Prostate gland (tissue), 2 donors: ENCODE measurements at regions not wholly inside any gene's neighbourhood (a gene's known extent, or its start where the extent isn't known, plus 50 kb on each side); places are given as distances from the start of the nearest gene placed in this dataset.

ENCODE experiments used
- DNase-seq: peaks from one replicate; pipeline ENCODE4 v3.0.0-alpha.2; 2019; ENCODE audit warnings: low spot score
- H3K27ac ChIP-seq, 2 donors: fragments of 200-600 bp; sonication (generic); 2 replicates each; pipeline ENCODE4 v1.5.1; 2017 to 2019
- H3K27me3 ChIP-seq: fragments of 200-600 bp; sonication (generic); replicated peaks from 2 replicates; pipeline ENCODE4 v1.5.1; 2019; ENCODE audit not compliant: insufficient read depth
- H3K36me3 ChIP-seq, 2 donors: fragments of 200-600 bp; sonication (generic); 1 replicate in 1 of 2; 2 replicates in 1 of 2; pipeline versions ENCODE4 v1.5.1 to v1.8.1; 2017 to 2019
- H3K4me1 ChIP-seq: fragments of 200-600 bp; sonication (generic); replicated peaks from 2 replicates; pipeline ENCODE4 v1.5.1; 2019
- H3K4me3 ChIP-seq, 2 donors: fragments of 200-600 bp; sonication (generic); 2 replicates each; pipeline ENCODE4 v1.5.1; 2017 to 2019
- H3K9me3 ChIP-seq: fragments of 200-600 bp; sonication (generic); 2 replicates; pipeline ENCODE4 v1.5.1; 2017
- CTCF ChIP-seq, 4 experiments: fragments of 200-600 bp in 2 of 4; fragments of 450-650 bp in 2 of 4; sonication (generic) in 2 of 4; IDR thresholded peaks; 1 replicate in 3 of 4; 2 replicates in 1 of 4; pipeline ENCODE4 v1.5.1; 2016 to 2019; ENCODE audit warnings: antibody characterized with exemption in 4 of 4, mild to moderate bottlenecking in 2 of 4, moderate library complexity in 2 of 4
- POLR2A ChIP-seq: fragments of 450-650 bp; IDR thresholded peaks from one replicate; pipeline ENCODE4 v1.6.1; 2016; ENCODE audit warnings: antibody characterized with exemption, mild to moderate bottlenecking
- POLR2AphosphoS5 ChIP-seq: sonication (generic); formaldehyde crosslinking; IDR thresholded peaks from one replicate; pipeline ENCODE4 v1.6.1; 2017; ENCODE audit warnings: antibody characterized with exemption
- WGBS: methylation state at CpG from one replicate; pipeline ENCODE4 v1.1.5; 2018; 5-methylcytosine and 5-hydroxymethylcytosine counted together
- intact Hi-C: fragments of 100-400 bp; cut with DNase I; formaldehyde crosslinking; loops from one replicate; pipeline ENCODE4 v1.14.2; 2022

GRCh38 chr4:187780070-187780469 lies 215.5 kb upstream of the ZFP42 start:
- TF ChIP-seq POLR2A: no peak
- no peak for TF ChIP-seq POLR2AphosphoS5
- TF ChIP-seq CTCF (IDR thresholded peaks at IDR 0.05): no peak
- no peak for DNase-seq
- Histone ChIP-seq H3K9me3 (no peaks in the 10 kb centered on the region), H3K4me3 (no peak overlapping the region), H3K4me1 (no peaks in the 10 kb centered on the region), H3K36me3 (no peaks in the 10 kb centered on the region), H3K27ac (no peak overlapping the region), H3K27me3 (no peaks in the 10 kb centered on the region)
- 40% methylated on average over 2 of the region's 2 CpGs for WGBS
- intact Hi-C loops: no loop called here

GRCh38 chr4:187782286-187782824 lies 213.2 kb upstream of the ZFP42 start:
- WGBS: 31% methylated on average over 4 of the region's 4 CpGs
- DNase-seq: no peak
- no peaks in the 10 kb centered on the region for H3K27me3 ChIP-seq
- no peaks in the 10 kb centered on the region for H3K36me3 ChIP-seq
- H3K4me3 ChIP-seq: no peak overlapping the region
- TF ChIP-seq CTCF (IDR thresholded peaks at IDR 0.05): no peak
- TF ChIP-seq POLR2AphosphoS5: no peak
- no peak for TF ChIP-seq POLR2A
- H3K9me3 ChIP-seq: no peaks in the 10 kb centered on the region
- no peaks in the 10 kb centered on the region for H3K4me1 ChIP-seq
- H3K27ac ChIP-seq: no peak overlapping the region
- intact Hi-C loops: no loop called here

- no peak overlapping the region for H3K4me3 ChIP-seq
- no peak for DNase-seq
- no peaks in the 10 kb centered on the region for H3K4me1 ChIP-seq
- H3K27ac ChIP-seq: no peak overlapping the region
- no peaks in the 10 kb centered on the region for H3K9me3 ChIP-seq
- H3K27me3 ChIP-seq: no peaks in the 10 kb centered on the region
- no peaks in the 10 kb centered on the region for H3K36me3 ChIP-seq
- TF ChIP-seq POLR2A (no peak), CTCF (IDR thresholded peaks at IDR 0.05) (no peak), POLR2AphosphoS5 (no peak)
- intact Hi-C loops: no loop called here
Measured at GRCh38 chr4:187786190-187786589, 209.4 kb upstream of the ZFP42 start.

- intact Hi-C loops: no loop called here
- Histone ChIP-seq H3K27me3 (no peaks in the 10 kb centered on the region), H3K9me3 (no peaks in the 10 kb centered on the region), H3K27ac (no peak overlapping the region), H3K36me3 (no peaks in the 10 kb centered on the region), H3K4me1 (no peaks in the 10 kb centered on the region), H3K4me3 (no peak overlapping the region)
- TF ChIP-seq POLR2AphosphoS5 (no peak), CTCF (IDR thresholded peaks at IDR 0.05) (no peak), POLR2A (no peak)
- DNase-seq: no peak
- WGBS: 93% methylated on average over 9 of the region's 9 CpGs
Measured at GRCh38 chr4:187789078-187789477, 206.5 kb upstream of the ZFP42 start.

- TF ChIP-seq CTCF (IDR thresholded peaks at IDR 0.05) (no peak), POLR2AphosphoS5 (no peak), POLR2A (no peak)
- intact Hi-C loops: no loop called here
- H3K27me3 ChIP-seq: no peaks in the 10 kb centered on the region
- H3K27ac ChIP-seq: no peak overlapping the region
- H3K4me1 ChIP-seq: no peaks in the 10 kb centered on the region
- no peak overlapping the region for H3K4me3 ChIP-seq
- no peak for DNase-seq
- no peaks in the 10 kb centered on the region for H3K36me3 ChIP-seq
- H3K9me3 ChIP-seq: no peaks in the 10 kb centered on the region
Measured at GRCh38 chr4:187795737-187796136, 199.8 kb upstream of the ZFP42 start.
